Thoracic aorta (tissue), 2 donors: ENCODE measurements at regions not wholly inside any gene's neighbourhood (a gene's known extent, or its start where the extent isn't known, plus 50 kb on each side); places are given as distances from the start of the nearest gene placed in this dataset.

Experiments used
- ATAC-seq: fragments of 150-250 bp; one replicate; pipeline ENCODE4 v1.8.0; 2017; ENCODE audit warnings: low read depth; ENCODE audit not compliant: insufficient number of reproducible peaks, low FRiP score
- DNase-seq: peaks from one replicate; pipeline ENCODE4 v3.0.0-alpha.2; 2020; ENCODE audit warnings: low spot score
- H3K27ac ChIP-seq, 2 donors: fragments of 200-600 bp; sonication (generic); 1 replicate in 1 of 2; 2 replicates in 1 of 2; pipeline ENCODE4 v1.5.1; 2016; ENCODE audit warnings: mild to moderate bottlenecking in 2 of 2, moderate library complexity in 2 of 2
- H3K27me3 ChIP-seq: fragments of 200-600 bp; sonication (generic); replicated peaks from 2 replicates; pipeline ENCODE4 v1.6.0; 2016; ENCODE audit warnings: mild to moderate bottlenecking; ENCODE audit not compliant: insufficient read depth
- H3K36me3 ChIP-seq: fragments of 200-600 bp; sonication (generic); one replicate; pipeline ENCODE4 v1.5.1; 2016
- H3K4me1 ChIP-seq, 2 donors: fragments of 200-600 bp; sonication (generic); 1 replicate in 1 of 2; 2 replicates in 1 of 2; pipeline versions ENCODE4 v1.5.1 to v1.6.0; 2016; ENCODE audit warnings: low read depth in 2 of 2, mild to moderate bottlenecking in 1 of 2; ENCODE audit not compliant: control insufficient read depth in 1 of 2
- H3K4me3 ChIP-seq: fragments of 200-600 bp; sonication (generic); 2 replicates; pipeline ENCODE4 v1.5.1; 2016; ENCODE audit warnings: mild to moderate bottlenecking
- H3K9me3 ChIP-seq: fragments of 200-600 bp; sonication (generic); 2 replicates; pipeline ENCODE4 v1.5.1; 2016
- TF ChIP-seq, protein P1 (sequence below): fragments of 200-600 bp; sonication (generic); IDR thresholded peaks from one replicate; pipeline ENCODE4 v1.5.1; 2019; ENCODE audit warnings: antibody characterized with exemption

DNA sequence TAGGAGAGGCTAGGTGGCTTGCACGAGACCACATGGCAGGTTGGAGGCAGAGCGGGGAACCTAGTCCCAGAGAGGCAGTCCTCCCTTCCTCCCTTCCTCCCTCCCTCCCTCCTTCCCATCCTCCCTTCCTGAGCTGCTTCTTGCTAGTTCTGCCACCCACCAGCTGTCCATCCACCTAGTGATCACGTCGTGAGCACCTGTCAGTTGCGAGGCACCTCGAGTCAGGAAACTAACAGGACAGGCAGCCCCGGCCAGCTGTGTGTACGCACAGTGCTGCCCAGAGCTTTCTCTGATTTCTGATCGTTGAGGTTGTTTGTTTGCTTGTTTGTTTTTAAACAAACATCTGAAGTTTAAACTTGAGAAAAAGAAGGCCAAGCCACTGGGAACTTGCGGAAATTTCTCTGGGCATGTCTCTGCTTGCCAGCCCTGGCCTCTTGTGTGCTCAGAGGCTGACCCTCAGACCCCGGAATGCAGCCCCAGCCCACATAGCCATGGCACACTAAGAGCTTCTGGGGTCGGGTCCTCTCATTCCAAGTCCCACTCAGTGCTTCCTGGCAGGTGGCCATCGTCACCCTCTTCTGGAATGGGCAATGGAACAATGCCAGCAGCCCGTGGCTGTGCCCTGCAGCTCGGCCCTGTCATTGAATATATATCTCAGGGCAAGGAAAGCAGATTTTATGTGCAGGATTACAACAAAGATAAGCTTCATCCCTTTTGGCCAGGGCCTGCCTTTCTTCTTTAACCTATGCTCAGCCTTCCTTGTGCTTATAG, 174.0 kb downstream of the KATNIP start:
- H3K9me3 ChIP-seq: no peaks in the 10 kb centered on the region
- ATAC-seq (no peak), DNase-seq (no peak)
- H3K27me3 ChIP-seq: no peaks in the 10 kb centered on the region
- no peak overlapping the region for H3K4me3 ChIP-seq
- TF ChIP-seq, protein P1, sequence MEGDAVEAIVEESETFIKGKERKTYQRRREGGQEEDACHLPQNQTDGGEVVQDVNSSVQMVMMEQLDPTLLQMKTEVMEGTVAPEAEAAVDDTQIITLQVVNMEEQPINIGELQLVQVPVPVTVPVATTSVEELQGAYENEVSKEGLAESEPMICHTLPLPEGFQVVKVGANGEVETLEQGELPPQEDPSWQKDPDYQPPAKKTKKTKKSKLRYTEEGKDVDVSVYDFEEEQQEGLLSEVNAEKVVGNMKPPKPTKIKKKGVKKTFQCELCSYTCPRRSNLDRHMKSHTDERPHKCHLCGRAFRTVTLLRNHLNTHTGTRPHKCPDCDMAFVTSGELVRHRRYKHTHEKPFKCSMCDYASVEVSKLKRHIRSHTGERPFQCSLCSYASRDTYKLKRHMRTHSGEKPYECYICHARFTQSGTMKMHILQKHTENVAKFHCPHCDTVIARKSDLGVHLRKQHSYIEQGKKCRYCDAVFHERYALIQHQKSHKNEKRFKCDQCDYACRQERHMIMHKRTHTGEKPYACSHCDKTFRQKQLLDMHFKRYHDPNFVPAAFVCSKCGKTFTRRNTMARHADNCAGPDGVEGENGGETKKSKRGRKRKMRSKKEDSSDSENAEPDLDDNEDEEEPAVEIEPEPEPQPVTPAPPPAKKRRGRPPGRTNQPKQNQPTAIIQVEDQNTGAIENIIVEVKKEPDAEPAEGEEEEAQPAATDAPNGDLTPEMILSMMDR: no peak
- peaks cover 3% of the 10 kb centered on the region for H3K36me3 ChIP-seq
- no peak overlapping the region for H3K27ac ChIP-seq
- H3K4me1 ChIP-seq: peaks cover 0 to 18% of the 10 kb centered on the region in 2 donors

DNA sequence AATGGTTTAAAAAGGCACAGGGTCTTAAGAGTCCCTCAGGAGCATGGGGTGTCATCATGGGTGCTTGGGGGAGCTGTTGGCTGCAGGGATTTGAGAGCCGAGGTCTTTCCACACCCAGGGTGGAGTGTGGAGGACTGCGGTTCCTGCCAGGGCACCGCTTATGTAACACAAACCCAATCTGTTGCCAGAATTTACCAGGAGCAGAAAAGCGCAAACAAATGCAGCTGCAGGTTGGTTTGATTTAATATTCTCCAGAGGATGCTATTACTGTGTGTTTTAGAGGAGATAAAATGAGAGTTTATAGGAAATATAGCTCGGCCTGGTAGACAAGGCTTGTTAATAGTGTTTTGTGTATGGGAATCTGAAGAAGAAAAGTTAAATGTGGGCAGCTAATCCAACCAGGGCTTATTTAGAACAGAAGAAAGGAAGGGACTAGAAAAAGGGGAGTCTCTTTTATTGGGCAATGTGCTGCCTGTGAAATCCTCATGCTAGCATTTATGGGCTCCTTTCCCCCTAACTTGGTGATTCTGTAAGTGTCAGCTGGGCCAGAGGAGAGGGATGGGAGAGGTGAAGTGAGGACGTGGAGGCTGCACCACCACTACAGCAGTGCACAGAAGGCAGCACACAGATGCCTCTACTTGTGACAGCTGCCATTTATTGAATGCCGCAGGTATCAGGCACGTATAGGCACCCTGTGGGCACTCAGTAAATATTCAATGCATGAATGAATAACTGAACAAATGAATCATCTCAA, 174.7 kb downstream of the KATNIP start:
- Histone ChIP-seq H3K9me3 (no peaks in the 10 kb centered on the region), H3K36me3 (peaks cover 3% of the 10 kb centered on the region), H3K27me3 (no peaks in the 10 kb centered on the region), H3K4me1 (peaks cover 0 to 18% of the 10 kb centered on the region in 2 donors), H3K4me3 (no peak overlapping the region), H3K27ac (no peak overlapping the region)
- TF ChIP-seq, protein P1: no peak
- ATAC-seq (no peak), DNase-seq (no peak)

DNA sequence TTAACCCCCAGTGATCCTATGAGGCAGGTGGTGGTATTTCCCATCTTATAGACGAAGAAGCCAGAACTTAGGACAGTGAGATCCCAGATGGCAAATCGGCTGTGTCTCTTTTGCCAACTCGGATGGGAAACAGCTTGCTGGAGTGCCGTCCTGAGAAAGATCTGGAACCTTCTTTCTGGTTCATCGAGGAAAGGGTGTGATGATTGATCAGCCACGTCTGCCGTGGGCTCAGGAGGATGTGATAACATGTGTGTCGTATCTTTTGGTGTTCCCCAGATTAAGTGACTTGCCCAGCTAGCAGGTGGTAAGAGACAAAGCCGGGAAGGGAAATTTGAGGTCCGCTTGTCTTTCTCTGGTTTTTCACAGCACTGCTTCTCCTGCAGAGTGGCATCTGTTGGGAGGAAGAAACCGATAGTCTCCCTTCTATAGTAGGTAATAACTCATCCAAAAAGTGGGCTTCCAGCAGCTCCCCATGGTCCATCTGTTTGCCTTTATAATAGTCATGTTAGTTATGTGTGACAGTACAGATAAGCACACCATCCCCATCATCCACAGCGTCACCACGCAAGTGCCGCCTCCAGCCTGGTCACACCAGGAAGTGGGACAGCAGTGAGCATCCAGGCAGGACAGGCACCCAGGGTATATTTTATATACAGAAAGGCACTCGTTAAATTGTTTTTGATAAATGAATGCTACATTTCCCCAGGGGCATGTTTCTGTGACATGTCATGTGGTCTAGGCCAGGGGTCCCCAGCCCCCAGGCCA, 175.5 kb downstream of the KATNIP start:
- no peak for DNase-seq
- Histone ChIP-seq H3K4me3 (no peak overlapping the region), H3K27ac (no peak overlapping the region), H3K27me3 (no peaks in the 10 kb centered on the region), H3K4me1 (peaks cover 0 to 17% of the 10 kb centered on the region in 2 donors), H3K36me3 (peaks cover 3% of the 10 kb centered on the region), H3K9me3 (no peaks in the 10 kb centered on the region)
- ATAC-seq: no peak
- TF ChIP-seq, protein P1: no peak

DNA sequence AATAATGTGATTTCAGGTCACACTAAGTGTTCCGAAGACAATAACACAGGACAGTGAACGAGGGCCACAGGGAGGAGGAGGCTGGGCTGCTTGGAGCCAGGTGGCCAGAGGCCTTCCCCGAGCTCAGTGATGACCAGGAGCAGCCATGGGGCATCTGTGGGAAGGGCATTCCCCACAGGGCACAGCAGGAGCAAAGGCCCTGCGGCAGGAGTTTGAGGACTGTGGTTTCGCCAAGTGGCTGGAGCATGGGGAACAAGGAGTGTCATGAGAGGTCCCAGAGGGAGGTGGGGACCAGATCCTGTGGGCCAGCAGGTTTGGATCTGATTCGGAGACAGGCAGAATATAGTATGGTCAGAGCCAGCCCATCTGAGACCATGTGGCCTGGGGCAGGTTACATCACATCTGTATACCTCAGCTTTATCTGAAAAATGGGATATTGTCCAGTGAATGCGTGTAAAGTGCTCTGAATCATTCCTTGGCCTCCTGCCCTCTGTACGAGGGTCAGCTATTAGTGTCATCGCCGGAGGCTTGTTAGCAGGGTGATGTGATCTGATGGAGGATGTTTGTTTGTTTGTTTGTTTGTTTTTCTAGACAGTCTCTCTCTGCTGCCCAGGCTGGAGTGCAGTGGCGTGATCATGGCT, 176.8 kb downstream of the KATNIP start:
- Histone ChIP-seq H3K27ac (no peak overlapping the region), H3K4me1 (peaks cover 0 to 13% of the 10 kb centered on the region in 2 donors), H3K27me3 (no peaks in the 10 kb centered on the region), H3K36me3 (peaks cover 3% of the 10 kb centered on the region), H3K4me3 (no peak overlapping the region), H3K9me3 (no peaks in the 10 kb centered on the region)
- ATAC-seq: no peak
- no peak for DNase-seq
- TF ChIP-seq, protein P1: no peak
